Gastroesophageal sphincter (tissue), 4 donors: ENCODE measurements at regions not wholly inside any gene's neighbourhood (a gene's known extent, or its start where the extent isn't known, plus 50 kb on each side); places are given as distances from the start of the nearest gene placed in this dataset.

Source experiments
- ATAC-seq: fragments of 150-250 bp; one replicate; pipeline ENCODE4 v1.9.1; 2016; ENCODE audit warnings: mild to moderate bottlenecking, moderate library complexity
- H3K27ac ChIP-seq, 4 donors: fragments of 200-600 bp; sonication (generic) in 3 of 4; 1 replicate in 3 of 4; 2 replicates in 1 of 4; pipeline ENCODE4 v1.5.1; 2016 to 2019
- H3K27me3 ChIP-seq: fragments of 200-600 bp; sonication (generic); one replicate; pipeline ENCODE4 v1.5.1; 2019
- H3K36me3 ChIP-seq, 2 donors: fragments of 200-600 bp; sonication (generic); one replicate each; pipeline ENCODE4 v1.5.1; 2019; ENCODE audit warnings: control low read depth in 1 of 2
- H3K4me1 ChIP-seq, 3 donors: fragments of 200-600 bp; sonication (generic); 1 replicate in 2 of 3; 2 replicates in 1 of 3; pipeline ENCODE4 v1.5.1; 2016 to 2019; ENCODE audit warnings: control low read depth in 2 of 3
- H3K4me3 ChIP-seq, 2 donors: fragments of 200-600 bp; sonication (generic); one replicate each; pipeline ENCODE4 v1.5.1; 2019; ENCODE audit warnings: mild to moderate bottlenecking in 1 of 2, moderate library complexity in 1 of 2
- H3K9me3 ChIP-seq, 3 donors: fragments of 200-600 bp; sonication (generic); one replicate each; pipeline ENCODE4 v1.5.1; 2017 to 2019; ENCODE audit warnings: control low read depth in 2 of 3
- CTCF ChIP-seq, 4 experiments: fragments of 200-600 bp in 2 of 4; fragments of 450-650 bp in 2 of 4; sonication (generic) in 1 of 4; IDR thresholded peaks; one replicate each; pipeline ENCODE4 v1.5.1; 2017 to 2019; ENCODE audit warnings: antibody characterized with exemption in 4 of 4, mild to moderate bottlenecking in 2 of 4, moderate library complexity in 2 of 4
- EP300 ChIP-seq: sonication (generic); formaldehyde crosslinking; IDR thresholded peaks from one replicate; pipeline ENCODE4 v1.6.1; 2017; ENCODE audit warnings: antibody characterized with exemption, mild to moderate bottlenecking
- POLR2A ChIP-seq, 2 donors: fragments of 450-650 bp; IDR thresholded peaks; one replicate each; pipeline ENCODE4 v1.6.1; 2017; ENCODE audit warnings: antibody characterized with exemption in 2 of 2, mild to moderate bottlenecking in 2 of 2, moderate library complexity in 1 of 2
- POLR2AphosphoS5 ChIP-seq: sonication (generic); formaldehyde crosslinking; IDR thresholded peaks from one replicate; pipeline ENCODE4 v1.6.1; 2017; ENCODE audit warnings: antibody characterized with exemption
- WGBS, 2 donors: methylation state at CpG; one replicate each; pipeline ENCODE4 v1.1.5; 2018; ENCODE audit warnings: low coverage in 1 of 2; 5-methylcytosine and 5-hydroxymethylcytosine counted together

GRCh38 chr13:99822820-99823219 lies 148.7 kb downstream of the ZIC5 start:
- H3K4me3 ChIP-seq: no peak overlapping the region
- H3K27ac ChIP-seq: no peak overlapping the region
- peaks cover 0 to 26% (median 0%) of the 10 kb centered on the region in 3 donors for H3K9me3 ChIP-seq
- H3K4me1 ChIP-seq: no peaks in the 10 kb centered on the region
- TF ChIP-seq POLR2AphosphoS5 (no peak), CTCF (IDR thresholded peaks at IDR 0.05) (no peak), POLR2A (IDR thresholded peaks at IDR 0.05) (no peak), EP300 (no peak)
- ATAC-seq: no peak
- H3K27me3 ChIP-seq: no peaks in the 10 kb centered on the region
- 89 to 100% methylated on average over 2 of the region's 2 CpGs for WGBS, 2 donors
- H3K36me3 ChIP-seq: no peaks in the 10 kb centered on the region

GRCh38 chr13:99821741-99822140 lies 149.8 kb downstream of the ZIC5 start:
- Histone ChIP-seq H3K27me3 (no peaks in the 10 kb centered on the region), H3K27ac (no peak overlapping the region), H3K4me3 (no peak overlapping the region), H3K36me3 (no peaks in the 10 kb centered on the region), H3K4me1 (no peaks in the 10 kb centered on the region), H3K9me3 (peaks cover 0 to 26% (median 0%) of the 10 kb centered on the region in 3 donors)
- ATAC-seq: no peak
- WGBS, 2 donors: 90 to 92% methylated on average over 2 of the region's 3 CpGs
- TF ChIP-seq POLR2A (IDR thresholded peaks at IDR 0.05): no peak
- TF ChIP-seq CTCF (IDR thresholded peaks at IDR 0.05): no peak
- no peak for TF ChIP-seq POLR2AphosphoS5
- TF ChIP-seq EP300: no peak

- Histone ChIP-seq H3K9me3 (peaks cover 0 to 26% (median 0%) of the 10 kb centered on the region in 3 donors), H3K36me3 (no peaks in the 10 kb centered on the region), H3K27me3 (no peaks in the 10 kb centered on the region), H3K27ac (no peak overlapping the region), H3K4me3 (no peak overlapping the region), H3K4me1 (no peaks in the 10 kb centered on the region)
- WGBS, 2 donors: 76 to 80% methylated on average over 6 to 7 of the region's 7 CpGs
- no peak for ATAC-seq
- no peak for TF ChIP-seq POLR2A (IDR thresholded peaks at IDR 0.05)
- TF ChIP-seq POLR2AphosphoS5: no peak
- no peak for TF ChIP-seq EP300
- TF ChIP-seq CTCF (IDR thresholded peaks at IDR 0.05): no peak
These were observed 151.6 kb downstream of the ZIC5 start for GRCh38 chr13:99819967-99820366.

- Histone ChIP-seq H3K27me3 (no peaks in the 10 kb centered on the region), H3K4me1 (no peaks in the 10 kb centered on the region), H3K36me3 (no peaks in the 10 kb centered on the region), H3K27ac (no peak overlapping the region), H3K4me3 (no peak overlapping the region), H3K9me3 (peaks cover 0 to 3% (median 0%) of the 10 kb centered on the region in 3 donors)
- 83% methylated on average over 2 of the region's 2 CpGs; no CpG with 5 or more reads in 1 of the 2 donors for WGBS, 2 donors
- ATAC-seq: no peak
- no peak for TF ChIP-seq CTCF (IDR thresholded peaks at IDR 0.05)
- TF ChIP-seq POLR2A (IDR thresholded peaks at IDR 0.05): no peak
- no peak for TF ChIP-seq EP300
- no peak for TF ChIP-seq POLR2AphosphoS5
These were observed 155.2 kb downstream of the ZIC5 start for GRCh38 chr13:99816321-99816720.

- no peak for ATAC-seq
- no peak for TF ChIP-seq POLR2AphosphoS5
- no peak for TF ChIP-seq POLR2A (IDR thresholded peaks at IDR 0.05)
- TF ChIP-seq EP300: no peak
- no peak for TF ChIP-seq CTCF (IDR thresholded peaks at IDR 0.05)
- H3K9me3 ChIP-seq: no peaks in the 10 kb centered on the region
- no peaks in the 10 kb centered on the region for H3K27me3 ChIP-seq
- no peaks in the 10 kb centered on the region for H3K4me1 ChIP-seq
- WGBS, 2 donors: 79 to 86% methylated on average over 8 of the region's 8 CpGs
- H3K4me3 ChIP-seq: no peak overlapping the region
- no peak overlapping the region for H3K27ac ChIP-seq
- H3K36me3 ChIP-seq: no peaks in the 10 kb centered on the region
These were observed 158.1 kb downstream of the ZIC5 start for GRCh38 chr13:99813336-99814095.
